PC-9 (cell line): ENCODE measurements at regions not wholly inside any gene's neighbourhood (a gene's known extent, or its start where the extent isn't known, plus 50 kb on each side); places are given as distances from the start of the nearest gene placed in this dataset.
"Not testable (repeated sequence)": the region's sequence is repeated elsewhere in the genome, so short reads cannot be mapped to it uniquely, and the experiment has no call there.

Experiments
- BruUV-seq: library from RNA; stranded (reverse); fragments of 400-500 nt; replicated peaks from 2 replicates; lab custom pipeline; 2021; lab: Mats Ljungman, UMichigan
- CTCF ChIA-PET: fragments of 300-600 bp; sonication (Branson Sonifier 250); formaldehyde crosslinking; loops from one replicate; lab custom pipeline; 2022; ENCODE audit warnings: antibody characterized with exemption; lab: Charles Lee
- POLR2A ChIA-PET: fragments of 300-600 bp; sonication (Branson Sonifier 250); formaldehyde crosslinking; loops from one replicate; lab custom pipeline; 2022; ENCODE audit warnings: antibody characterized with exemption; ENCODE audit not compliant: unreplicated experiment; lab: Charles Lee
- DNase-seq, 2 experiments: peaks; one replicate each; pipeline versions ENCODE4 v3.0.0 to v3.0.0-alpha.2; 2015 to 2022; ENCODE audit warnings: mixed read lengths in 1 of 2
- H2AFZ ChIP-seq: fragments of 200-600 bp; sonication (generic); 2 replicates; pipeline ENCODE4 v1.8.1; 2017; ENCODE audit warnings: antibody characterized with exemption
- H3F3A ChIP-seq: fragments of 200-600 bp; sonication (generic); 2 replicates; pipeline ENCODE4 v1.8.1; 2017; ENCODE audit warnings: antibody characterized with exemption, mild to moderate bottlenecking, low read depth; ENCODE audit not compliant: insufficient read depth
- H3K27ac ChIP-seq: fragments of 200-600 bp; sonication (generic); 2 replicates; pipeline ENCODE4 v1.6.1; 2016; ENCODE audit warnings: mixed run types
- H3K27me3 ChIP-seq: fragments of 200-600 bp; sonication (generic); 2 replicates; pipeline ENCODE4 v1.6.1; 2016; ENCODE audit warnings: low read depth, mixed run types; ENCODE audit not compliant: insufficient read depth
- H3K36me3 ChIP-seq: fragments of 200-600 bp; sonication (generic); 2 replicates; pipeline ENCODE4 v1.6.1; 2016; ENCODE audit warnings: low read depth, mixed run types
- H3K4me1 ChIP-seq: fragments of 200-600 bp; sonication (generic); replicated peaks from 2 replicates; pipeline ENCODE4 v1.6.1; 2016; ENCODE audit warnings: mixed run types; ENCODE audit not compliant: insufficient read depth
- H3K4me2 ChIP-seq: fragments of 200-600 bp; sonication (generic); 2 replicates; pipeline ENCODE4 v1.6.1; 2017; ENCODE audit warnings: mixed run types
- H3K4me3 ChIP-seq: fragments of 200-600 bp; sonication (generic); 2 replicates; pipeline ENCODE4 v1.6.1; 2016; ENCODE audit warnings: mixed run types
- H3K79me2 ChIP-seq: fragments of 200-600 bp; sonication (generic); 2 replicates; pipeline ENCODE4 v1.6.1; 2017; ENCODE audit warnings: low read depth, mixed run types
- H3K9me2 ChIP-seq: fragments of 200-600 bp; sonication (generic); 2 replicates; pipeline ENCODE4 v1.8.1; 2017; ENCODE audit warnings: mild to moderate bottlenecking; ENCODE audit not compliant: insufficient read depth
- H3K9me3 ChIP-seq: fragments of 200-600 bp; sonication (generic); 2 replicates; pipeline ENCODE4 v1.8.1; 2016; ENCODE audit warnings: low read depth; ENCODE audit not compliant: insufficient read depth
- H4K20me1 ChIP-seq: fragments of 200-600 bp; sonication (generic); 2 replicates; pipeline ENCODE4 v1.8.1; 2017; ENCODE audit not compliant: insufficient read depth
- EZH2 ChIP-seq: fragments of 200-600 bp; sonication (generic); IDR thresholded peaks from 2 replicates; pipeline ENCODE4 v1.8.0; 2017; ENCODE audit warnings: antibody characterized with exemption, low read depth
- intact Hi-C: fragments of 100-400 bp; cut with micrococcal nuclease; formaldehyde crosslinking; loops from one replicate; pipeline ENCODE4 v1.10.0; 2022; ENCODE audit not compliant: unreplicated experiment
- TF ChIP-seq, protein P1 (sequence below): fragments of 200-600 bp; sonication (generic); conservative IDR thresholded peaks from 2 replicates; pipeline ENCODE4 v1.6.1; 2017; ENCODE audit warnings: mixed run types, antibody characterized with exemption, mild to moderate bottlenecking, moderate library complexity

DNA sequence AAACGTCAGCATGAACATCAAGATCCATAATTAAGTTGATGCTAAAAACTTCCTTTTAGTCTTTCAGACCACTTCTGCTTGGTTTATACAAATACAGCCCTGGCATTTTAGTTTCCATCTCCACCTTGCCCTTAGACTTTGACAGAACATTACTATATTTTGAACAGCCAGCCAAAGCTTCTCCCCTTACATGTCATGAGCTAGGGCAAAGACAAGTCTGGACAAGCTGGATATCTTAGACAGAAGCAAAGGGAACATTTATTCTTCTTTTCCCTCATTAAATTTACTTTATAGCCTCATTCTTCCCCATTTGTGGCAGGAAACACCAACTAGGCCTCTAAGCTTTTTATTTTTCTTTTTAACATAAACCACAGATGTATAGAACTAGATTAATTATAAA lies 403.3 kb downstream of the SUCLG1 start:
- ChIA-PET CTCF (no interaction called here), POLR2A (no interaction called here)
- Histone ChIP-seq H3K79me2 (no peaks in the 10 kb centered on the region), H3F3A (no peaks in the 10 kb centered on the region), H3K4me2 (no peak overlapping the region), H3K9me3 (no peaks in the 10 kb centered on the region; the same call in 1 of the 2 replicates), H2AFZ (no peak overlapping the region), H4K20me1 (no peaks in the 10 kb centered on the region), H3K27ac (no peak overlapping the region), H3K4me1 (no peaks in the 10 kb centered on the region), H3K27me3 (no peaks in the 10 kb centered on the region), H3K4me3 (no peak overlapping the region), H3K9me2 (no peaks in the 10 kb centered on the region), H3K36me3 (no peaks in the 10 kb centered on the region)
- no peak for DNase-seq
- TF ChIP-seq, protein P1, sequence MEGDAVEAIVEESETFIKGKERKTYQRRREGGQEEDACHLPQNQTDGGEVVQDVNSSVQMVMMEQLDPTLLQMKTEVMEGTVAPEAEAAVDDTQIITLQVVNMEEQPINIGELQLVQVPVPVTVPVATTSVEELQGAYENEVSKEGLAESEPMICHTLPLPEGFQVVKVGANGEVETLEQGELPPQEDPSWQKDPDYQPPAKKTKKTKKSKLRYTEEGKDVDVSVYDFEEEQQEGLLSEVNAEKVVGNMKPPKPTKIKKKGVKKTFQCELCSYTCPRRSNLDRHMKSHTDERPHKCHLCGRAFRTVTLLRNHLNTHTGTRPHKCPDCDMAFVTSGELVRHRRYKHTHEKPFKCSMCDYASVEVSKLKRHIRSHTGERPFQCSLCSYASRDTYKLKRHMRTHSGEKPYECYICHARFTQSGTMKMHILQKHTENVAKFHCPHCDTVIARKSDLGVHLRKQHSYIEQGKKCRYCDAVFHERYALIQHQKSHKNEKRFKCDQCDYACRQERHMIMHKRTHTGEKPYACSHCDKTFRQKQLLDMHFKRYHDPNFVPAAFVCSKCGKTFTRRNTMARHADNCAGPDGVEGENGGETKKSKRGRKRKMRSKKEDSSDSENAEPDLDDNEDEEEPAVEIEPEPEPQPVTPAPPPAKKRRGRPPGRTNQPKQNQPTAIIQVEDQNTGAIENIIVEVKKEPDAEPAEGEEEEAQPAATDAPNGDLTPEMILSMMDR: no peak
- no peak for TF ChIP-seq EZH2
- no TSS peak for BruUV-seq
- intact Hi-C loops: no loop called here

DNA sequence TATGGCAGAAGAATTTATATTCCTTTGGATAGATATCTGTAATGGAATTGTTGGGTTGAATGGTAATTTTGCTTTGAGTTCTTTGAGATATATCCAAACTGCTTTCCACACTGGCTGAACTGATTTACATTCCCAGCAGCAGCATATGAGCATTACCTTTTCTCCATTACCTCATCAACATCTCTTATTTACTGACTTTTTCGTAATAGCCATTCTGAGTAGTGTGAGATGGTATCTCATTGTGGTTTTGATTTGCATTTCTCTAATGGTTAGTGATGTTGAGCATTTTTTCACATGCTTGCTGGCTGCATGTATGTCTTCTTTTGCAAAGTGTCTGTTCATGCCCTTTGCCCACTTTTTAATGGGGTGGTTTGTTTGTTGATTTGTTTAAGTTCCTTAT lies 404.5 kb downstream of the SUCLG1 start:
- H3K36me3 ChIP-seq, H3K79me2 ChIP-seq, H3K27me3 ChIP-seq, H3F3A ChIP-seq, H3K27ac ChIP-seq, H2AFZ ChIP-seq, H3K9me3 ChIP-seq, DNase-seq, POLR2A ChIA-PET, intact Hi-C loops, H3K9me2 ChIP-seq, CTCF ChIA-PET, BruUV-seq, H3K4me2 ChIP-seq, H3K4me1 ChIP-seq, H3K4me3 ChIP-seq, H4K20me1 ChIP-seq: not testable (repeated sequence)

DNA sequence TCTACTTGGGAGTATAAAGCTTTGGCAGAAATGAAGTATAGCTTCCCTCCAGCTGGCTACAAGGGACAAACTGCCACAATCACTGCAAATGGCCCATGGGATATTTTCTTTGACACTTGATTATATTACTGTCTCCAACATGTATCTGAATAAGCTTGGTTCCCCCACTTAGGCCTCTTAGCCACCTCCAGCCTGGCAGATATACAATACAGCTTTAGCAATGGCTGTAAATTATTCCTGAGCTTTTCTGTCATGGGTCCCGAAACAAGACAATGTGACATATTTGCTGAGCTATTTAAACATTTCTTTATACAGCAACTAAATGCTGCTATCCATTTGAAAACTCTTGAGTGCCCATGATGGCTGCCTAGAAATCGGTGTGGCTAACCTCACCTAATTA lies 406.2 kb downstream of the SUCLG1 start:
- intact Hi-C loops: no loop called here
- Histone ChIP-seq H3K36me3 (no peaks in the 10 kb centered on the region), H3K4me2 (no peak overlapping the region), H3K9me3 (no peaks in the 10 kb centered on the region; the same call in 1 of the 2 replicates), H3K79me2 (no peaks in the 10 kb centered on the region), H3K9me2 (no peaks in the 10 kb centered on the region), H3F3A (no peaks in the 10 kb centered on the region), H3K4me3 (no peak overlapping the region), H4K20me1 (no peaks in the 10 kb centered on the region), H3K27ac (no peak overlapping the region), H3K27me3 (no peaks in the 10 kb centered on the region), H2AFZ (no peak overlapping the region), H3K4me1 (no peaks in the 10 kb centered on the region)
- DNase-seq: no peak
- no TSS peak for BruUV-seq
- CTCF ChIA-PET: no interaction called here
- POLR2A ChIA-PET: no interaction called here
- TF ChIP-seq, protein P1: no peak
- no peak for TF ChIP-seq EZH2

DNA sequence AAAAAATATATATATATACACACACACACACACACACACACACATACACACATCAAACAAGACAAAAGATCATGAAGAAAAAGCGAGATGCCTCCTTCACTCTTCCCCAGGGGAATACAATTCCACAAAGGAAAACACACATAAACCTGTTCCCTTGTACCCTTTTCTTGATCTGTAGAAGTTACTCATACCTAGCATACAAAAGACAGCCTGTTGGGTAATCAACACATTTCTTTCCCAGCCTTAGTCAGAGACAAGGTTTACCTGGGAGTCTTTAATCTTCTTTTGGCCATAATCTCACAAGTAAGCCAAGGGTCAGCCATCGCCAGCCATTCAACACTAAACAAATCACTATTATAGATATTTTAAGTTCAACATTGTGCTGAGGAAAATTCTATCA lies 407.0 kb downstream of the SUCLG1 start:
- Histone ChIP-seq H2AFZ (no peak overlapping the region), H3K79me2 (no peaks in the 10 kb centered on the region), H4K20me1 (no peaks in the 10 kb centered on the region), H3K36me3 (no peaks in the 10 kb centered on the region), H3F3A (no peaks in the 10 kb centered on the region), H3K27me3 (no peaks in the 10 kb centered on the region), H3K4me2 (no peak overlapping the region), H3K27ac (no peak overlapping the region), H3K9me2 (no peaks in the 10 kb centered on the region), H3K4me3 (no peak overlapping the region), H3K9me3 (no peaks in the 10 kb centered on the region), H3K4me1 (no peaks in the 10 kb centered on the region)
- DNase-seq: no peak
- POLR2A ChIA-PET: no interaction called here
- intact Hi-C loops: no loop called here
- CTCF ChIA-PET: no interaction called here
- BruUV-seq: no TSS peak
- TF ChIP-seq, protein P1: no peak
- no peak for TF ChIP-seq EZH2
